ENCODE measurements at regions not wholly inside any gene's neighbourhood (a gene's known extent, or its start where the extent isn't known, plus 50 kb on each side); places are given as distances from the start of the nearest gene placed in this dataset.

GRCh38 chr5:8522646-8523045, 653.7 kb downstream of the MTRR start:
- no peak for TF ChIP-seq CTCF (IDR thresholded peaks at IDR 0.05 in 2 of 3, conservative IDR thresholded peaks at IDR 0.05 in 1 of 3; ENCODE audit: control insufficient read depth in 2 of 3, extremely low read depth in 1 of 3, insufficient read depth in 1 of 3, low read depth in 3 of 3, low read length in 3 of 3)
- no peak for TF ChIP-seq TCF3 (IDR thresholded peaks at IDR 0.05; ENCODE audit: borderline replicate concordance, insufficient read depth, low read depth, low read length)
- no peak for TF ChIP-seq RAD21 (IDR thresholded peaks at IDR 0.05; ENCODE audit: insufficient read depth, low read depth, low read length)
- TF ChIP-seq SP1 (IDR thresholded peaks at IDR 0.05; ENCODE audit: low read depth, low read length), result no peak
- TF ChIP-seq MXI1 (IDR thresholded peaks at IDR 0.05; ENCODE audit: low read depth, low read length), result no peak
- TF ChIP-seq REST (IDR thresholded peaks at IDR 0.05; ENCODE audit: low read depth, low read length), result no peak
- TF ChIP-seq FOXM1 (IDR thresholded peaks at IDR 0.05; ENCODE audit: low read depth, low read length), result no peak
- no peak for TF ChIP-seq RBBP5 (conservative IDR thresholded peaks at IDR 0.05)

Data from GM12878 (cell line).